ENCODE measurements at regions not wholly inside any gene's neighbourhood (a gene's known extent, or its start where the extent isn't known, plus 50 kb on each side); places are given as distances from the start of the nearest gene placed in this dataset.

- no peaks in the 10 kb centered on the region for H3K4me1 Mint-ChIP-seq
- H3K4me3 Mint-ChIP-seq, result no peak overlapping the region
- Histone ChIP-seq H3K9me3 (ENCODE audit: control insufficient read depth, low read depth, low read length) (no peaks in the 10 kb centered on the region), H2AFZ (ENCODE audit: low read length) (no peak overlapping the region), H4K91ac (ENCODE audit: insufficient read length, low read depth, low read length) (no peak overlapping the region), H3K79me2 (ENCODE audit: insufficient read depth, low read length) (no peaks in the 10 kb centered on the region), H2BK15ac (ENCODE audit: low read depth, low read length) (no peak overlapping the region), H3K4me1 (ENCODE audit: insufficient read depth, low read length) (no peaks in the 10 kb centered on the region), H3K18ac (ENCODE audit: insufficient read length, low read depth, low read length) (no peak overlapping the region), H4K20me1 (ENCODE audit: control insufficient read depth, insufficient read depth, insufficient read length) (no peaks in the 10 kb centered on the region), H3K23me2 (ENCODE audit: insufficient read length, low read depth, low read length, poor library complexity, severe bottlenecking) (no peaks in the 10 kb centered on the region), H3K23ac (ENCODE audit: insufficient read length, low read depth, low read length) (no peak overlapping the region), H4K5ac (ENCODE audit: insufficient read length, low read depth, low read length) (no peak overlapping the region), H2AK5ac (ENCODE audit: insufficient read length, low read length) (no peak overlapping the region), H2BK5ac (ENCODE audit: insufficient read length, low read length) (no peak overlapping the region), H2BK12ac (ENCODE audit: insufficient read length, low read depth, low read length) (no peak overlapping the region), H3K79me1 (ENCODE audit: insufficient read depth, low read depth, low read length, poor library complexity, severe bottlenecking) (no peaks in the 10 kb centered on the region), H3K56ac (ENCODE audit: insufficient read length, low read depth, low read length) (no peak overlapping the region), H3K14ac (ENCODE audit: insufficient read depth, low read length) (no peak overlapping the region), H3K4ac (ENCODE audit: low read depth, low read length) (no peak overlapping the region), H3K4me2 (ENCODE audit: insufficient read depth, insufficient read length, low read length) (no peak overlapping the region), H2BK20ac (ENCODE audit: low read depth, low read length, poor library complexity, severe bottlenecking) (no peak overlapping the region), H3K27me3 (ENCODE audit: insufficient read depth, low read length) (no peaks in the 10 kb centered on the region), H3K27ac (ENCODE audit: insufficient read length, low read depth, low read length) (no peak overlapping the region), H2BK120ac (ENCODE audit: low read depth, low read length, poor library complexity, severe bottlenecking) (no peak overlapping the region), H4K8ac (replicated peaks; ENCODE audit: insufficient read length, low read depth, low read length) (no peak overlapping the region), H3T11ph (ENCODE audit: low read length) (no peak overlapping the region), H3K9ac (ENCODE audit: extremely low read depth, insufficient read length, low read length) (no peak overlapping the region)
- peaks cover 8 to 9% of the 10 kb centered on the region in 2 experiments; a peak in 4 of 5 replicates for H3K9me3 Mint-ChIP-seq
- TF ChIP-seq CTCF (conservative IDR thresholded peaks at IDR 0.05), result no peak
- no peak for DNase-seq
- no CpG with 5 or more reads among the region's 2 CpGs for WGBS (ENCODE audit: extremely low coverage, insufficient read length, low lambda C conversion rate)
- peaks cover 2 to 8% (median 6%) of the 10 kb centered on the region in 3 experiments; a peak in 6 of 7 replicates for H3K36me3 Mint-ChIP-seq (ENCODE audit: insufficient read depth in 1 of 3, low read depth in 3 of 3)
- H3K27me3 Mint-ChIP-seq (ENCODE audit: low read depth), result no peaks in the 10 kb centered on the region
- no peak overlapping the region for H3K27ac Mint-ChIP-seq
These were observed 495.0 kb downstream of the PCDH17 start for GRCh38 chr13:58126496-58126895.
